GM21447 (cell line): ENCODE measurements at regions not wholly inside any gene's neighbourhood (a gene's known extent, or its start where the extent isn't known, plus 50 kb on each side); places are given as distances from the start of the nearest gene placed in this dataset.

Source experiments
- ATAC-seq: cut with Tn5 transposase; IDR thresholded peaks from one replicate; pipeline ENCODE4 v1.9.1; 2021; ENCODE audit not compliant: unreplicated experiment

DNA sequence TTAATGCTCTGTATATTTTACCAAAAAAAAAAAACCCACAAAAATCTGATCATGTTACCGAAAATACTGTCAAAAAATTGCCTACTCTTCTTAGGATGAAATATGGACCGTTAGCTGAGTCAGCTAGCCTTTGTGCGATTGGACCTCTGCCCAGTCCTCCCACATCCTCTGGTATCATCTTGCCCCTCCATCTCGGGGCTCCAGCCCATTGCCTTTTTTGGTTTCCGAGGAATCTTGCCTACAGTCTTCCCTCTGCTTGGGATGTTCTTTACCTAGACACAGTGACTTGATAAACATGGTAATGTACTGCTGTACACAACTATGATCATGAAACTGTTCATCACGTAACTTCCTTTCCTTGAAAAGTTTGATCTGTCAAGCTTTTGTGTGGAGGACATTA is 371.4 kb downstream of the SV2B start:
- no peak for ATAC-seq

DNA sequence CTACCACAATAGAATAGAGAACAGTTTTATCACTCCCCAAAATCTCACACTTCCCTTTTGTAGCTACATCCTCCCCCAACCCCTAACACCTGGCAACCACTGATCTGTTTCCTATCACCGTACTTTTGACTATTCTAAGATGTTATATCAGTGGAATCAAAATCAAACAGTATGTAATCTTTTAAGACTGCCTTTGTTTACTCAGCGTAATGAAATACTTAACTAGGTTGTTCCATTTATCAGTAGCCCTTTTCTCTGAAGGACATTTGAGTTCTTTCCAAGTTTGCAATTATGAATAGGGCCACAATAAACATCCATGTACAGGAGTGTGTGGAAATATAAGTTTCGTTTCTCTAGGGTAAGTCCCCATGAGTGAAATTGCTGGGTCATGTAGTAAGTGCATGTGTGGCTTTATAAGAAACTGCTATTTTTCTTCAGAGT is 372.3 kb downstream of the SV2B start:
- no peak for ATAC-seq

DNA sequence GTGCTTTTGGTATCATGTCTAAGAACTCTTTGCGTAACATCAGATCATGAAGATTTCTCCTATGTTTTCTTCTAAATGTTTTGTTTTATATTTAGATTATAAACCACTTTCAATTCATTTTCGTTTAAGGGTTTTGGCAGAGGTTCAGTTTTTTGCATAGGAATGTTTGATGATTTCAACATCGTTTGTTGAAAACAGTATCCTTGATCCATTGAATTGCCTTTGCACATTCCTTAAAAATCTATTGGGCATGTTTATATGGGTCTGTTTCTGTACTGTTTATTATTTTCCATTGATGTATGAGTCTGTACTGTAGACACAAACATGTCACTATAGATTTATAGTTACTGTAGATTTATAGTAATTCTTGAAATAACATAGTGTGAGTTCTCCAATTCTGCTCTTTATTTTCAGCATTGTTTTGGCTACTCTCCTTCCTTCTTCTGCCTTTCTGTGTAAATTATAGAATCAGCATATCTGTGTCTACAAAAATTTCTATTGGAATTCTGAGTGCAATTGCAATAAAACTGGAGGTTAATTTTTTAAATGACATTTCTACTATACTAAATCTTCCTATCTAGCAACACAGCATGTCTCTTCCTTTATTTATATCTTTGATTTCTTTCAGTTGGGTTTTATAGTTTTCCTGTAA is 374.0 kb downstream of the SV2B start:
- ATAC-seq = no peak

DNA sequence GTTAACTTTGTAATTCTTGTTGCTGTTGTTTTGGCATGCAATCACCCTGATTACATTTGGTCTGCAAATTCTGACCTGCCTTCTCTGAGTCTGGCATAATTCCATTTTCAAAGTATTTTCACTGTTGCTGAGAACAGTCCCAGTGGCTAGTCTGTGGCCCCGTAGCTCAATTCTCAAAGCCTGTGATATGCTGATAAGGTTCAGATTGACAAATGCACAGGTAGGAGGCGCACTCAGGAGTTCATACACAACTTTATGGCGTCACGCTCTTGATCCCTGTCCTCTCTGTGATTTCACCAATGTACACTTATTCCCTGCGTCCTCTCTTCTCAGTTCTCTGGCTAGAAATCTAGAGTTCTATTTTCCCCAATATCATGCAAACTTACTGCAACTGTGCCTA is 376.6 kb upstream of the SLCO3A1 start:
- ATAC-seq = no peak

- ATAC-seq = no peak
Observed at GRCh38 chr15:91478717-91479191, 374.8 kb upstream of the SLCO3A1 start.

GRCh38 chr15:91480426-91480825 is 373.1 kb upstream of the SLCO3A1 start:
- no peak for ATAC-seq

DNA sequence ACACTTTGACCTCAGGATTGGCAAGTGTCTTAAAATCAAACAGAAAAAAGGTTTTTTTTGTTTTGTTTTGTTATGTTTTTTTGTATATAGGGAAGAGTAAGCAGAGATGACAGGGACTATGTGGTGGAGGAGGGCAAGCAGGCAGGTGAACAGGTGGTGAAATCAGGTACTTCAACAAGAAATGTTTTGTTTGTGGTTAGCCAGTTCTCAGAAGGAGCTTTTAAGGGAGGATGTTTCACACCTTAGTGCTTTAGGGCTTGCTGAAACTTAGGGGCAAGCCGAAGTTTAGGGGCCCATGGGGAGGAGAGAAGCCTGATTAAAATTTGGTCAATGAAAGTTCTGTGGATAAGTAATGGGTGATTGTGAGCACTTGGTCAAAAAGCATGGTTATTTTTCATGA is 370.7 kb upstream of the SLCO3A1 start:
- ATAC-seq = no peak

DNA sequence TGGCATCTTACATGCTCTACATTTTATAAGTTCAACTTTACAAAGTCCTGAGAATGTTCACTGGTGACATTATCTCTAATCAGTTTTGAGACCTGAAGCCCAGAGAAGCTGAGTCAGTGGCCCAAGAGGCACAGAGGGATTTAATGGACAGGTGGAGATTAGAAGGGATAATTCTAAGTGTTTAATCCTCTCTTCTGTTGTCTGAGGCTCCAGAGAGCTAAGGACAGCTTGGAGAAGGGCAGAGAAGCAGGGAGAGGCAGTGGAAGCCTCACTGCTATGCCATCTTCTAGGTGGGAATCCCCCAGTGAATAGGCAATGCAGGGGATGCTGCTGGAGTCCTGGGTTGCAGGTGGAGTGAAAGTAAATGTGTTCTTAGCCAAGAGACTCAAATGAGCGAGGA is 369.4 kb upstream of the SLCO3A1 start:
- ATAC-seq = no peak

DNA sequence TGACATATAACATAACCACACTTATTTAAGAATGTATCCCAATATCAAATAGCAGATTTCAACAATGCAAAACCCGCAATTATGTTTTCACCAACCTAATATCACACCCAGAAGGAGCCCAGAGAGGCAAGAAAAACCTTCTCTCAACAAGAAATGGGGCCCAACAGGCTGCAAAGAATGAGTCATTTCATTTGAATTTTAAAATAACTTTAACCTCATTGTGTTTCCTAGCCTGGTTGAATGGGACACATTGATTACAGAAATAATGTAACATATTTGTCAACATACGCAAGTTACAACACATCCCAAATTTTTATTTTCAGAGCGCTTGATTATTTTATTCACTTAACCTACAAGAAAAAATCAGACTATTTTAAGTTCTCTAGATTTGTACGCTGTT is 365.1 kb upstream of the SLCO3A1 start:
- ATAC-seq = no peak

GRCh38 chr15:91490211-91490610 is 363.3 kb upstream of the SLCO3A1 start:
- no peak for ATAC-seq

- ATAC-seq = no peak
Observed at GRCh38 chr15:91491101-91491950, 362.2 kb upstream of the SLCO3A1 start.

DNA sequence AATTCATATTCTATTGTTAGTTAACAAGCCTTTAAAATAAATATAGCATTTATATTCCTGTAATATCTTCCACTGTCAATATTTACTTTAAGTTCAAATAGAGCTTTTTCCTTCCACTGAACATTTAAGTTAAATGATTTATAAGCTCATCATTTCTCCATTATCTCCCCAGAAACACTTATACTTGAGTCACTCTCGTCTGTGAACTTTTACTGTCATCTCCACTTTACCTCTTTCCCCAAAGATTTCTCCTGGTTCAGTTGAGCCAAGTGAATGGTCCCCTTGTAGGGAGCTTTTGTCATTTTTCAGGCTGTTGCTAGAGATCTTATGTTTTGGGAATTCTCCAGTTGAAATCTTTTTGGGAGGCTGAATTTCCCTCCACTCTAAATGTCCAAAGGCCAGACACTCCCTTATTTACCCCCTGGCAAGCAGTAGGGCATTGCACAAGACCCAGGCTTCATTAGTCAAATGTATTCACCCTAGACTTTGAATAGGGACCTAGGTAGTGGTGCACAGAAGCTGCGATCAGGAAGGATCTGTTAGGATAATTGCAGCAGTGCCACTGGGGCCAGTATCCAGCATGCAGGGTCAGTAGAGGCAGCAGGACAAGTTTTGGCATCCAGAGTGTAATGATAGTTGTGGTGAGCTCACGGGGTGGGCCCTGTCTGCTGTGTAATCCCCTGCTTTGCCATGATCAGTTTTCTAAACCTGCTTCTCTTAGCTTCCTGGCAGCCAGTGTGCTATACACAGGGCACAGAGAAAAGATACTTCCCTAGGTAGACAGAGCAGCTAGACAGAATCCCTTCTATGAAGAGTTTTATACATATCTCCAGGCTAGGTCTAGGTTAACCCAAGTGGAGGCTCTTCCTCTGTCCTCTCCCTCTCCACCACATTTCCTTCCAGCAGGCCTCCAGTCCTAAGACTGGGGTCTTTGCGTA is 356.5 kb upstream of the SLCO3A1 start:
- no peak for ATAC-seq

- ATAC-seq = no peak
Observed at GRCh38 chr15:91498046-91498748, 355.3 kb upstream of the SLCO3A1 start.

DNA sequence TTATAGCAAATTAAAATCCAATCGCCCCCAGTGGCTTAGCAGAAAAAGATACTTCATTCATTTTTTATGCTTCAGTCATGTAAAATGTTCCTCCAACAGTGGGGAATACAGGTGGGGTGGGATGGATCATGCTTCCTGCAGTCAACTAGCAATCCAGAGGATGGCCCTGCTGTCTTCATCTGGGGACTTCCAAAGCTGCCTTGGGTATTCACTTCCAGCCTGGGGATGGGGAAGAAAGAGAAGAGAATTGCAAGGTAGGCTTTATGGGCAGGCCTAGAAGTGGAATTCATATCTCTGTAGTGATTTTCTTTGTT is 354.8 kb upstream of the SLCO3A1 start:
- no peak for ATAC-seq

DNA sequence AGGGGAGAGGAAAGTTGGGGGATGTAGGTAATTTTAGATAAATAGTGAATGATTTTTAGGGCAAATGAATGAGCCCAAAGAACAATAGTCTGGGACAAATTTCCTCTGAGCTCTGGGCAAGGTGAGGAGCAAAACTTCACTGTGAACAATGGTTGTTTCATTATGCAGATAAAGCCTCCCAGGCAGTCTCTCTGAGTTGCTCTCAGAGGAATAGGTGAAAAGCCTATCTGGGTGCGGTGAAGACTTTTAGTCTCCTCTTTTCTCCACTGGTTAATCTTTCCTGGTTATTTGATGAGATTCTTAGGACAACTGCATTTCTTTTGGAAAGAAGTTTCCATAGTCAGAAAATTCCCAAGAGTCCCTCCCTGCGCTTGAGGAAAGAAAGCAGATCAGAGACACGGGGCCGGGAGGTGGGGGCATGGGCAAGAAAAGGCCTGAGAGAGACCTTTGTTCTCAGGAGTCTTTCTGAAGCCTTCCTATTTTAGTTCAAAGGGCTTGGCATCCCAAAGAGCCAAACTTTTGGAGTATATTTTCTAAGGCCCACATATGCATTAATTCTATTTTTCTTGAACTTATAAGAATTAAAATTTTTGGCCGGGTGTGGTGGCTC is 353.6 kb upstream of the SLCO3A1 start:
- no peak for ATAC-seq

DNA sequence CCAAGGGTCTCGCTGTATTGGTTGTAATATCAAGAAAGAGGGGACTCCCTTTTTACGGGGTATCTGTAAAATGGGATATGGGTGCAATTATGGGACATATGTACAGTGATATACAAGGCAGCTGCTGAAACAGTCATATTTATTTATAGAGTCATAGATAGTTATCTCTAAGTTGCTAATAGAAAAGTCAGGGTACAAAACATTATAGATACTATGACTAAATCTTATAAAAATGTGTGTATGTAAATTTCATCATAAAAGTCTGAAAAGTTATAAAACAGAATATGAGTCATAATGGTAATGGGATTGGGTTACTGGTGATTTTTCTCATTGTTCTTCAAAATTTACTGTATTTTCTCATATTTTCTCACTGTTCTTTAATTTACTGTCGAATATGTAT is 344.9 kb upstream of the SLCO3A1 start:
- no peak for ATAC-seq

GRCh38 chr15:91514147-91514546 is 339.4 kb upstream of the SLCO3A1 start:
- ATAC-seq = no peak

- no peak for ATAC-seq
Observed at GRCh38 chr15:91515188-91515754, 338.2 kb upstream of the SLCO3A1 start.

- ATAC-seq = no peak
Observed at GRCh38 chr15:91516866-91517265, 336.6 kb upstream of the SLCO3A1 start.
